ENCODE measurements at regions not wholly inside any gene's neighbourhood (a gene's known extent, or its start where the extent isn't known, plus 50 kb on each side); places are given as distances from the start of the nearest gene placed in this dataset.

DNA sequence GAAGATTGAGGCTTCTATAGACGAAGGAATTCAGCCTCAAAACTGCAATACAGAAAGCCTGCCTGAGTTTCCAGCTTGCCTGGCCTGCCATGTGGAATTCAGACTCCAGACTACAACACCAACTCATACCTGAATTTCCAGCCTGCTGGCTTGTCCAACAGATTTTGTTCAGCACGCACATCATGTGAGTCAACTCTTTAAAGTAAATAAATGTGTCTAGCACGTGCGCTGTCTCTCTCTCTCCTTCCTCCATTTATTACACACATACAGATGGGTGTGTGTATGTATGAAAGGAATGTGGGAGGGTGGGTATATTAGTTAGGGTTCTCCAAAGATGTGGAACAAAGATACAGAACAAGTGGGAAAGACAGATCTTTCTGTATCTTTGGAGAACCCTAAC is 82.4 kb upstream of the TAS2R1 start:
- TF ChIP-seq, protein P1, sequence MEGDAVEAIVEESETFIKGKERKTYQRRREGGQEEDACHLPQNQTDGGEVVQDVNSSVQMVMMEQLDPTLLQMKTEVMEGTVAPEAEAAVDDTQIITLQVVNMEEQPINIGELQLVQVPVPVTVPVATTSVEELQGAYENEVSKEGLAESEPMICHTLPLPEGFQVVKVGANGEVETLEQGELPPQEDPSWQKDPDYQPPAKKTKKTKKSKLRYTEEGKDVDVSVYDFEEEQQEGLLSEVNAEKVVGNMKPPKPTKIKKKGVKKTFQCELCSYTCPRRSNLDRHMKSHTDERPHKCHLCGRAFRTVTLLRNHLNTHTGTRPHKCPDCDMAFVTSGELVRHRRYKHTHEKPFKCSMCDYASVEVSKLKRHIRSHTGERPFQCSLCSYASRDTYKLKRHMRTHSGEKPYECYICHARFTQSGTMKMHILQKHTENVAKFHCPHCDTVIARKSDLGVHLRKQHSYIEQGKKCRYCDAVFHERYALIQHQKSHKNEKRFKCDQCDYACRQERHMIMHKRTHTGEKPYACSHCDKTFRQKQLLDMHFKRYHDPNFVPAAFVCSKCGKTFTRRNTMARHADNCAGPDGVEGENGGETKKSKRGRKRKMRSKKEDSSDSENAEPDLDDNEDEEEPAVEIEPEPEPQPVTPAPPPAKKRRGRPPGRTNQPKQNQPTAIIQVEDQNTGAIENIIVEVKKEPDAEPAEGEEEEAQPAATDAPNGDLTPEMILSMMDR (IDR thresholded peaks at IDR 0.05; ENCODE audit: low read depth, low read length, missing input control), result no peak
- TF ChIP-seq RAD21 (IDR thresholded peaks at IDR 0.05) (no peak), EGR1 (IDR thresholded peaks at IDR 0.05; ENCODE audit: low read depth in 2 of 2) (no peak), NR2F2 (IDR thresholded peaks at IDR 0.05) (no peak), YY1 (IDR thresholded peaks at IDR 0.05) (no peak), TAF1 (conservative IDR thresholded peaks at IDR 0.05) (no peak), GABPA (IDR thresholded peaks at IDR 0.05 in 1 of 2, conservative IDR thresholded peaks at IDR 0.05 in 1 of 2) (no peak), SP1 (IDR thresholded peaks at IDR 0.05) (no peak), MAX (IDR thresholded peaks at IDR 0.05) (no peak), HNF4G (IDR thresholded peaks at IDR 0.05) (no peak), HNF4A (conservative IDR thresholded peaks at IDR 0.05) (no peak)
- TF ChIP-seq, protein P2, sequence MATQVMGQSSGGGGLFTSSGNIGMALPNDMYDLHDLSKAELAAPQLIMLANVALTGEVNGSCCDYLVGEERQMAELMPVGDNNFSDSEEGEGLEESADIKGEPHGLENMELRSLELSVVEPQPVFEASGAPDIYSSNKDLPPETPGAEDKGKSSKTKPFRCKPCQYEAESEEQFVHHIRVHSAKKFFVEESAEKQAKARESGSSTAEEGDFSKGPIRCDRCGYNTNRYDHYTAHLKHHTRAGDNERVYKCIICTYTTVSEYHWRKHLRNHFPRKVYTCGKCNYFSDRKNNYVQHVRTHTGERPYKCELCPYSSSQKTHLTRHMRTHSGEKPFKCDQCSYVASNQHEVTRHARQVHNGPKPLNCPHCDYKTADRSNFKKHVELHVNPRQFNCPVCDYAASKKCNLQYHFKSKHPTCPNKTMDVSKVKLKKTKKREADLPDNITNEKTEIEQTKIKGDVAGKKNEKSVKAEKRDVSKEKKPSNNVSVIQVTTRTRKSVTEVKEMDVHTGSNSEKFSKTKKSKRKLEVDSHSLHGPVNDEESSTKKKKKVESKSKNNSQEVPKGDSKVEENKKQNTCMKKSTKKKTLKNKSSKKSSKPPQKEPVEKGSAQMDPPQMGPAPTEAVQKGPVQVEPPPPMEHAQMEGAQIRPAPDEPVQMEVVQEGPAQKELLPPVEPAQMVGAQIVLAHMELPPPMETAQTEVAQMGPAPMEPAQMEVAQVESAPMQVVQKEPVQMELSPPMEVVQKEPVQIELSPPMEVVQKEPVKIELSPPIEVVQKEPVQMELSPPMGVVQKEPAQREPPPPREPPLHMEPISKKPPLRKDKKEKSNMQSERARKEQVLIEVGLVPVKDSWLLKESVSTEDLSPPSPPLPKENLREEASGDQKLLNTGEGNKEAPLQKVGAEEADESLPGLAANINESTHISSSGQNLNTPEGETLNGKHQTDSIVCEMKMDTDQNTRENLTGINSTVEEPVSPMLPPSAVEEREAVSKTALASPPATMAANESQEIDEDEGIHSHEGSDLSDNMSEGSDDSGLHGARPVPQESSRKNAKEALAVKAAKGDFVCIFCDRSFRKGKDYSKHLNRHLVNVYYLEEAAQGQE (IDR thresholded peaks at IDR 0.05), result no peak
- TF ChIP-seq, protein P3, sequence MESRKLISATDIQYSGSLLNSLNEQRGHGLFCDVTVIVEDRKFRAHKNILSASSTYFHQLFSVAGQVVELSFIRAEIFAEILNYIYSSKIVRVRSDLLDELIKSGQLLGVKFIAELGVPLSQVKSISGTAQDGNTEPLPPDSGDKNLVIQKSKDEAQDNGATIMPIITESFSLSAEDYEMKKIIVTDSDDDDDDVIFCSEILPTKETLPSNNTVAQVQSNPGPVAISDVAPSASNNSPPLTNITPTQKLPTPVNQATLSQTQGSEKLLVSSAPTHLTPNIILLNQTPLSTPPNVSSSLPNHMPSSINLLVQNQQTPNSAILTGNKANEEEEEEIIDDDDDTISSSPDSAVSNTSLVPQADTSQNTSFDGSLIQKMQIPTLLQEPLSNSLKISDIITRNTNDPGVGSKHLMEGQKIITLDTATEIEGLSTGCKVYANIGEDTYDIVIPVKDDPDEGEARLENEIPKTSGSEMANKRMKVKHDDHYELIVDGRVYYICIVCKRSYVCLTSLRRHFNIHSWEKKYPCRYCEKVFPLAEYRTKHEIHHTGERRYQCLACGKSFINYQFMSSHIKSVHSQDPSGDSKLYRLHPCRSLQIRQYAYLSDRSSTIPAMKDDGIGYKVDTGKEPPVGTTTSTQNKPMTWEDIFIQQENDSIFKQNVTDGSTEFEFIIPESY (IDR thresholded peaks at IDR 0.05), result no peak
- TF ChIP-seq, protein P4, sequence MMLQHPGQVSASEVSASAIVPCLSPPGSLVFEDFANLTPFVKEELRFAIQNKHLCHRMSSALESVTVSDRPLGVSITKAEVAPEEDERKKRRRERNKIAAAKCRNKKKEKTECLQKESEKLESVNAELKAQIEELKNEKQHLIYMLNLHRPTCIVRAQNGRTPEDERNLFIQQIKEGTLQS (IDR thresholded peaks at IDR 0.05), result no peak
